WTC11 (cell line): ENCODE measurements at regions not wholly inside any gene's neighbourhood (a gene's known extent, or its start where the extent isn't known, plus 50 kb on each side); places are given as distances from the start of the nearest gene placed in this dataset.
A peak's percentile ranks its signal among the peaks of the same experiment; 100 is the strongest.

Experiments used
- ATAC-seq: fragments of 200-7000 bp; cut with Tn5 transposase; 2 replicates; pipeline ENCODE4 v1.10.0; 2021; ENCODE audit warnings: mild to moderate bottlenecking, moderate library complexity
- CTCF ChIA-PET: fragments of 300-600 bp; sonication (Branson Sonifier 250); formaldehyde crosslinking; loops from one replicate; lab custom pipeline; 2021; ENCODE audit warnings: antibody characterized with exemption; lab: Charles Lee
- POLR2A ChIA-PET: fragments of 350-600 bp; sonication (Branson Sonifier 250); formaldehyde crosslinking; loops from one replicate; lab custom pipeline; 2021; ENCODE audit warnings: antibody characterized with exemption; lab: Charles Lee
- DNase-seq: peaks from one replicate; pipeline ENCODE4 v3.0.0; 2021; ENCODE audit warnings: low spot score
- H3K27ac Mint-ChIP-seq: 2 replicates; pipeline ENCODE4 v1.8.0; 2021; ENCODE audit warnings: mixed read lengths
- H3K27me3 Mint-ChIP-seq: 2 replicates; pipeline ENCODE4 v1.8.0; 2021; ENCODE audit warnings: low read depth, mild to moderate bottlenecking, moderate library complexity, mixed read lengths
- H3K36me3 Mint-ChIP-seq: 2 replicates; pipeline ENCODE4 v1.8.0; 2021; ENCODE audit warnings: mixed read lengths
- H3K4me1 Mint-ChIP-seq: 2 replicates; pipeline ENCODE4 v1.8.0; 2022; ENCODE audit warnings: mixed read lengths
- H3K4me3 Mint-ChIP-seq: 2 replicates; pipeline ENCODE4 v1.8.0; 2021; ENCODE audit warnings: mild to moderate bottlenecking, moderate library complexity, mixed read lengths
- H3K9me3 Mint-ChIP-seq: 2 replicates; pipeline ENCODE4 v1.8.0; 2021; ENCODE audit warnings: mixed read lengths
- CBFB ChIP-seq: sonication (generic); formaldehyde crosslinking; IDR thresholded peaks from 2 replicates; pipeline ENCODE4 v1.8.1; 2022; ENCODE audit warnings: mild to moderate bottlenecking, low read depth, missing genetic modification reagents
- ELF4 ChIP-seq: sonication (generic); formaldehyde crosslinking; IDR thresholded peaks from 2 replicates; pipeline ENCODE4 v1.8.1; 2022; ENCODE audit warnings: low read depth, mild to moderate bottlenecking, moderate library complexity, missing genetic modification reagents
- FOXP1 ChIP-seq: sonication (generic); formaldehyde crosslinking; IDR thresholded peaks from 2 replicates; pipeline ENCODE4 v1.8.0; 2022; ENCODE audit warnings: missing genetic modification reagents, mild to moderate bottlenecking, moderate library complexity, borderline replicate concordance
- GRHL2 ChIP-seq: fragments of 250-450 bp; sonication (Bioruptor Pico); IDR thresholded peaks from 2 replicates; pipeline ENCODE4 v1.8.0; 2022; ENCODE audit warnings: mild to moderate bottlenecking, moderate library complexity; ENCODE audit not compliant: insufficient replicate concordance, severe bottlenecking
- KAT7 ChIP-seq: sonication (generic); formaldehyde crosslinking; IDR thresholded peaks from 2 replicates; pipeline ENCODE4 v1.8.1; 2023; ENCODE audit warnings: missing genetic modification reagents, mild to moderate bottlenecking, borderline replicate concordance
- PRRX2 ChIP-seq: fragments of 250-450 bp; sonication (Bioruptor Pico); IDR thresholded peaks from 2 replicates; pipeline ENCODE4 v1.8.0; 2021; ENCODE audit warnings: mild to moderate bottlenecking
- ZNF232 ChIP-seq: sonication (generic); formaldehyde crosslinking; IDR thresholded peaks from 2 replicates; pipeline ENCODE4 v1.8.0; 2022; ENCODE audit warnings: mild to moderate bottlenecking, missing genetic modification reagents
- ZNF317 ChIP-seq: sonication (generic); formaldehyde crosslinking; IDR thresholded peaks from 2 replicates; pipeline ENCODE4 v1.8.1; 2023; ENCODE audit warnings: low read depth, mild to moderate bottlenecking, moderate library complexity, missing genetic modification reagents, borderline replicate concordance
- ZNF396 ChIP-seq: fragments of 250-450 bp; sonication (Bioruptor Pico); IDR thresholded peaks from 2 replicates; pipeline ENCODE4 v1.8.0; 2021; ENCODE audit warnings: mild to moderate bottlenecking, moderate library complexity, borderline replicate concordance
- ZNF671 ChIP-seq: fragments of 250-450 bp; sonication (Bioruptor Pico); IDR thresholded peaks from 2 replicates; pipeline ENCODE4 v1.8.0; 2021; ENCODE audit warnings: mild to moderate bottlenecking
- TF ChIP-seq, protein P1 (sequence below): sonication (generic); formaldehyde crosslinking; IDR thresholded peaks from 2 replicates; pipeline ENCODE4 v1.8.0; 2023; ENCODE audit warnings: missing genetic modification reagents, mild to moderate bottlenecking, borderline replicate concordance
- TF ChIP-seq, protein P2 (sequence below): fragments of 250-450 bp; sonication (Bioruptor Pico); IDR thresholded peaks from 2 replicates; pipeline ENCODE4 v1.9.0; 2021; ENCODE audit warnings: mild to moderate bottlenecking
- TF ChIP-seq, protein P3 (sequence below): fragments of 200-600 bp; IDR thresholded peaks from 2 replicates; pipeline ENCODE4 v1.8.0; 2022; ENCODE audit warnings: antibody characterized with exemption
- TF ChIP-seq, protein P4 (sequence below): fragments of 250-450 bp; sonication (Bioruptor Pico); conservative IDR thresholded peaks from 2 replicates; pipeline ENCODE4 v1.9.0; 2021; ENCODE audit warnings: mild to moderate bottlenecking

DNA sequence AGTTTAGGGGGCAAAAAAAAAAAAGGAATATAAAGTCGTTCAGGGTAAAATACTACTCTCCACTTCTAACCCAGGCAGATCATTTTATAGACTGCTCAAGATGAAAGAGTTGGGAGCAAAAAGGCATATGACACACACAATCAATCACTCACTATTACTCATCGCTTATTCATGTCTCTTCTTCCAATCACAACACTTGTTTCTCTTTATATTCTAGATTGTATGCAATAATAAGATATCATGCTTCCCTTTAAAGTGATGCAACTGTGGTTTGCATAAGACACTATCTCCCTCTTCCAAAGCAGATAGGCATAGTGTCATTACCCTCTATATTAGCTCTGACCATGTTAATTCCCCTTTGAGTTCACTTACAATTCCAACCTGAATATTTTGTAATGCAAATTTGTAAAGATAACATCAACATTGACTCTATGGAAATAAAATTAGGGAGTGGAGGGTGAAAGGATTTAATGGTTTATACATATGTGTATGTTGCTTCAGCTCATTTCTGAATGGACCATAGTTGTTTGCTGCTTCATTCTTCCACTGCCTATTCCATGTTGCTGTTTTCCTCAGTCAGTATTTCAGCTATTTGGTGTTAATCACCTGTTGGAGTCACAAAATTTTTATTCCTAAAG lies 154.9 kb upstream of the EPHA5 start:
- POLR2A ChIA-PET: no interaction called here
- no peak overlapping the region for H3K27ac Mint-ChIP-seq
- H3K36me3 Mint-ChIP-seq: no peaks in the 10 kb centered on the region
- peaks cover 2% of the 10 kb centered on the region; the same call in 1 of the 2 replicates for H3K27me3 Mint-ChIP-seq
- no peak for DNase-seq
- no peaks in the 10 kb centered on the region for H3K4me1 Mint-ChIP-seq
- no peak for TF ChIP-seq GRHL2 (CRISPR knock-in tag)
- TF ChIP-seq ZNF671: no peak
- TF ChIP-seq ZNF396 (CRISPR knock-in tag): no peak
- TF ChIP-seq, all 79 proteins: peak for 0
- Mint-ChIP-seq H3K4me3 (no peak overlapping the region), H3K9me3 (peaks cover 16% of the 10 kb centered on the region)
- CTCF ChIA-PET: no interaction called here
- ATAC-seq: no peak

DNA sequence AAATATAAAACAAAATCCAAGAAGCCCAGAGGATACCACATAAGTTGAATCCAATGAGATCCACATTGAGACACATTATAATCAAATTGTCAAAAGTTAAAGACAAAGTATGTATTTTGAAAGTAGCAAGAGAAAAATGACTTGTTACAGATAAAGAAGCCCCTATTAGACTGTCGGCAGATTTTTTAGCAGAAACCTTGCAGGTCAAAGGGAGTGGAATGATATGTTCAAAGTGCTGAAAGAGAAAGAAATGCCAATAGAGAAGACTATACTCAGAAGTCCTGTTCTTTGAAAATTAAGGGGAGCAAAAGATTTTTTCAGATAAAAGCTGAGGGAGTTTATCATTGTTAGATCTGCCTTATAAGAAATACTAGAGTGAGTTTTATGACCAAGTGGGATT lies 148.9 kb upstream of the EPHA5 start:
- DNase-seq: no peak
- Mint-ChIP-seq H3K27me3 (no peaks in the 10 kb centered on the region), H3K4me1 (no peaks in the 10 kb centered on the region), H3K36me3 (peaks cover 14% of the 10 kb centered on the region), H3K9me3 (peaks cover 46% of the 10 kb centered on the region), H3K27ac (no peak overlapping the region), H3K4me3 (no peak overlapping the region)
- ChIA-PET CTCF (no interaction called here), POLR2A (no interaction called here)
- ATAC-seq: no peak
- TF ChIP-seq ZNF317 (CRISPR knock-in tag): peak; percentile 86
- no peak for TF ChIP-seq PRRX2 (CRISPR knock-in tag)
- TF ChIP-seq, protein P1, sequence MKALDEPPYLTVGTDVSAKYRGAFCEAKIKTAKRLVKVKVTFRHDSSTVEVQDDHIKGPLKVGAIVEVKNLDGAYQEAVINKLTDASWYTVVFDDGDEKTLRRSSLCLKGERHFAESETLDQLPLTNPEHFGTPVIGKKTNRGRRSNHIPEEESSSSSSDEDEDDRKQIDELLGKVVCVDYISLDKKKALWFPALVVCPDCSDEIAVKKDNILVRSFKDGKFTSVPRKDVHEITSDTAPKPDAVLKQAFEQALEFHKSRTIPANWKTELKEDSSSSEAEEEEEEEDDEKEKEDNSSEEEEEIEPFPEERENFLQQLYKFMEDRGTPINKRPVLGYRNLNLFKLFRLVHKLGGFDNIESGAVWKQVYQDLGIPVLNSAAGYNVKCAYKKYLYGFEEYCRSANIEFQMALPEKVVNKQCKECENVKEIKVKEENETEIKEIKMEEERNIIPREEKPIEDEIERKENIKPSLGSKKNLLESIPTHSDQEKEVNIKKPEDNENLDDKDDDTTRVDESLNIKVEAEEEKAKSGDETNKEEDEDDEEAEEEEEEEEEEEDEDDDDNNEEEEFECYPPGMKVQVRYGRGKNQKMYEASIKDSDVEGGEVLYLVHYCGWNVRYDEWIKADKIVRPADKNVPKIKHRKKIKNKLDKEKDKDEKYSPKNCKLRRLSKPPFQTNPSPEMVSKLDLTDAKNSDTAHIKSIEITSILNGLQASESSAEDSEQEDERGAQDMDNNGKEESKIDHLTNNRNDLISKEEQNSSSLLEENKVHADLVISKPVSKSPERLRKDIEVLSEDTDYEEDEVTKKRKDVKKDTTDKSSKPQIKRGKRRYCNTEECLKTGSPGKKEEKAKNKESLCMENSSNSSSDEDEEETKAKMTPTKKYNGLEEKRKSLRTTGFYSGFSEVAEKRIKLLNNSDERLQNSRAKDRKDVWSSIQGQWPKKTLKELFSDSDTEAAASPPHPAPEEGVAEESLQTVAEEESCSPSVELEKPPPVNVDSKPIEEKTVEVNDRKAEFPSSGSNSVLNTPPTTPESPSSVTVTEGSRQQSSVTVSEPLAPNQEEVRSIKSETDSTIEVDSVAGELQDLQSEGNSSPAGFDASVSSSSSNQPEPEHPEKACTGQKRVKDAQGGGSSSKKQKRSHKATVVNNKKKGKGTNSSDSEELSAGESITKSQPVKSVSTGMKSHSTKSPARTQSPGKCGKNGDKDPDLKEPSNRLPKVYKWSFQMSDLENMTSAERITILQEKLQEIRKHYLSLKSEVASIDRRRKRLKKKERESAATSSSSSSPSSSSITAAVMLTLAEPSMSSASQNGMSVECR: no peak
- TF ChIP-seq, all 79 proteins: peak for 1

DNA sequence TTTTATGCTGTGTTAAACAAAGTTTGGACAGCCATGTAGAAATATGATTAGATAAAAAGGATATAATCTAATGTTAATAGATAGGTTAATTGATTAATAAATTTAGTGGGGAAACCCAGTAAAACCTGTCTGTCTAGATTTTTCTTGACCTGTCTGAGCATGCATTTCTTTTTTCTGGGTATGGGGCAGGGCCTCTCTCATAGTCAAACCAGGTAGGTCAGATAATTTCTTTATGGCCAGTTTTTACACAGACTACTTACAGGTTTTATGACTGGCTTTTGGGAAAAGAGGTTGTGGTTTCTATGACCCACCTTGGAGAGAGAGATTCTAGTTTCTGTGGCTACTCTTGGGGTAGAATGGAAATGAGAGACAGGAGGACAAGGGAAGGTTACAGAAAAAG lies 135.6 kb upstream of the EPHA5 start:
- TF ChIP-seq, protein P2, sequence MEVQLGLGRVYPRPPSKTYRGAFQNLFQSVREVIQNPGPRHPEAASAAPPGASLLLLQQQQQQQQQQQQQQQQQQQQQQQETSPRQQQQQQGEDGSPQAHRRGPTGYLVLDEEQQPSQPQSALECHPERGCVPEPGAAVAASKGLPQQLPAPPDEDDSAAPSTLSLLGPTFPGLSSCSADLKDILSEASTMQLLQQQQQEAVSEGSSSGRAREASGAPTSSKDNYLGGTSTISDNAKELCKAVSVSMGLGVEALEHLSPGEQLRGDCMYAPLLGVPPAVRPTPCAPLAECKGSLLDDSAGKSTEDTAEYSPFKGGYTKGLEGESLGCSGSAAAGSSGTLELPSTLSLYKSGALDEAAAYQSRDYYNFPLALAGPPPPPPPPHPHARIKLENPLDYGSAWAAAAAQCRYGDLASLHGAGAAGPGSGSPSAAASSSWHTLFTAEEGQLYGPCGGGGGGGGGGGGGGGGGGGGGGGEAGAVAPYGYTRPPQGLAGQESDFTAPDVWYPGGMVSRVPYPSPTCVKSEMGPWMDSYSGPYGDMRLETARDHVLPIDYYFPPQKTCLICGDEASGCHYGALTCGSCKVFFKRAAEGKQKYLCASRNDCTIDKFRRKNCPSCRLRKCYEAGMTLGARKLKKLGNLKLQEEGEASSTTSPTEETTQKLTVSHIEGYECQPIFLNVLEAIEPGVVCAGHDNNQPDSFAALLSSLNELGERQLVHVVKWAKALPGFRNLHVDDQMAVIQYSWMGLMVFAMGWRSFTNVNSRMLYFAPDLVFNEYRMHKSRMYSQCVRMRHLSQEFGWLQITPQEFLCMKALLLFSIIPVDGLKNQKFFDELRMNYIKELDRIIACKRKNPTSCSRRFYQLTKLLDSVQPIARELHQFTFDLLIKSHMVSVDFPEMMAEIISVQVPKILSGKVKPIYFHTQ (CRISPR knock-in tag): no peak
- no peak for TF ChIP-seq ZNF232 (CRISPR knock-in tag)
- POLR2A ChIA-PET: no interaction called here
- ATAC-seq (no peak), DNase-seq (no peak)
- Mint-ChIP-seq H3K9me3 (peaks cover 30% of the 10 kb centered on the region), H3K4me1 (peaks cover 14% of the 10 kb centered on the region), H3K36me3 (peaks cover 25% of the 10 kb centered on the region), H3K4me3 (no peak overlapping the region), H3K27ac (peak overlapping the region; percentile 25), H3K27me3 (no peaks in the 10 kb centered on the region)
- CTCF ChIA-PET: no interaction called here

DNA sequence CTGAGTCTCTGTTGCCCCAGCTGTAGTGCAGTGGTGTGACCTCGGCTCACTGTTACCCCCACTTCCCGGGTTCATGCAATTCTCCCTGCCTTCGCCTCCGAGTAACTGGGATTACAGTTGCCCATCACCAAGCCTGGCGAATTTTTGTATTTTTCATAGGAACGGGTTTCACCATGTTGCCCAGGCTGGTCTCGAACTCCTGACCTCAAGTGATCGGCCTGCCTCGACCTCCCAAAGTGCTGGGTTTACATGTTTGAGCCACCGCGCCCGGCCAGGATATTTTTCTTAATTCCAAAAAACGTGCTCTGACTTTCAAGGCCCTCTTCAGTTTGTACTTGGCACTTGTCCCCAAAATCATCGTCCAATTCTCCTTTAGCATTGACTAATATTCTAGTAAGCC lies 129.2 kb upstream of the EPHA5 start:
- H3K27ac Mint-ChIP-seq: no peak overlapping the region
- POLR2A ChIA-PET: no interaction called here

More for the DNA sequence above, 129.2 kb upstream of the EPHA5 start:
- Mint-ChIP-seq H3K9me3 (peaks cover 6% of the 10 kb centered on the region), H3K4me3 (no peak overlapping the region), H3K27me3 (no peaks in the 10 kb centered on the region), H3K4me1 (peaks cover 10% of the 10 kb centered on the region), H3K36me3 (no peaks in the 10 kb centered on the region)
- ATAC-seq (no peak), DNase-seq (no peak)
- CTCF ChIA-PET: interaction anchor here (1.0 kb wide), 1 partner anchor 208 kb away, joined by 3 read pairs; no protein-coding TSS in a partner anchor
- TF ChIP-seq KAT7 (CRISPR knock-in tag): no peak
- TF ChIP-seq ZNF396 (CRISPR knock-in tag): no peak
- TF ChIP-seq, protein P3, sequence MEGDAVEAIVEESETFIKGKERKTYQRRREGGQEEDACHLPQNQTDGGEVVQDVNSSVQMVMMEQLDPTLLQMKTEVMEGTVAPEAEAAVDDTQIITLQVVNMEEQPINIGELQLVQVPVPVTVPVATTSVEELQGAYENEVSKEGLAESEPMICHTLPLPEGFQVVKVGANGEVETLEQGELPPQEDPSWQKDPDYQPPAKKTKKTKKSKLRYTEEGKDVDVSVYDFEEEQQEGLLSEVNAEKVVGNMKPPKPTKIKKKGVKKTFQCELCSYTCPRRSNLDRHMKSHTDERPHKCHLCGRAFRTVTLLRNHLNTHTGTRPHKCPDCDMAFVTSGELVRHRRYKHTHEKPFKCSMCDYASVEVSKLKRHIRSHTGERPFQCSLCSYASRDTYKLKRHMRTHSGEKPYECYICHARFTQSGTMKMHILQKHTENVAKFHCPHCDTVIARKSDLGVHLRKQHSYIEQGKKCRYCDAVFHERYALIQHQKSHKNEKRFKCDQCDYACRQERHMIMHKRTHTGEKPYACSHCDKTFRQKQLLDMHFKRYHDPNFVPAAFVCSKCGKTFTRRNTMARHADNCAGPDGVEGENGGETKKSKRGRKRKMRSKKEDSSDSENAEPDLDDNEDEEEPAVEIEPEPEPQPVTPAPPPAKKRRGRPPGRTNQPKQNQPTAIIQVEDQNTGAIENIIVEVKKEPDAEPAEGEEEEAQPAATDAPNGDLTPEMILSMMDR: no peak
- TF ChIP-seq, protein P4, sequence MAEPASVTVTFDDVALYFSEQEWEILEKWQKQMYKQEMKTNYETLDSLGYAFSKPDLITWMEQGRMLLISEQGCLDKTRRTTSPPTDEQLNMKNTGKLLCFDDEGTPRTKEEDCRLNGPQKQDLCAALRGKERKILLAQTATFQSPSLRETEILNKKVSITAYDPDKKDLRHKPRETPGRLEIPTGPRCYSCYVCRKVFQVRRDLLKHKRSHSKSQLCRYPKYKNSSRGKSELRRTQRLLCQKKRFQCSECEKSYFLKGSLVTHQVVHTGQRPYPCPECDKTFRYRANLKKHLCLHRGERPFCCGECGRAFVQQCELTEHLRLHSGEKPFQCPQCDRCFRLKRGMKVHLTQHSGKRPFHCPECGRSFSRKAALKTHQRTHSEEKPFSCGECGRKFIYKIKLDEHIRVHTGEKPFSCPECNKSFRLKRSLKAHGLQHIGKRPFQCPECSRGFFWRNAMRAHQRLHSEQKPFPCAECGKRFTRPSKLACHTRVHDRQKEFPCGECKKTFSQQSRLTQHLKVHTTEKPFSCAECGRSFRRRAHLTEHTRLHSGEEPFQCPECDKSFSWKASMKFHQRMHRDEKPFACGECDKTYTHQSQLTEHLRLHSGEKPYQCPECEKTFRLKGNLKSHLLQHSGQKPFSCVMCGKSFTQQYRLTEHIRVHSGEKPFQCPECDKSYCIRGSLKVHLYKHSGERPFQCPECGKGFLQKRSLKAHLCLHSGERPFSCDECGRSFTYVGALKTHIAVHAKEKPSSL (CRISPR knock-in tag): no peak
- no peak for TF ChIP-seq FOXP1 (CRISPR knock-in tag)
- no peak for TF ChIP-seq CBFB (CRISPR knock-in tag)
- no peak for TF ChIP-seq ELF4 (CRISPR knock-in tag)
